HK-2 (cell line): ENCODE measurements at regions not wholly inside any gene's neighbourhood (a gene's known extent, or its start where the extent isn't known, plus 50 kb on each side); places are given as distances from the start of the nearest gene placed in this dataset.
"Not testable (repeated sequence)": the region's sequence is repeated elsewhere in the genome, so short reads cannot be mapped to it uniquely, and the experiment has no call there.

Source experiments
- DNase-seq: peaks from one replicate; pipeline ENCODE4 v3.0.0-alpha.2; 2018; ENCODE audit not compliant: unreplicated experiment

GRCh38 chr20:54742193-54742592, 266.8 kb downstream of the DOK5 start:
- DNase-seq, result no peak

- DNase-seq, result no peak
These were observed 261.0 kb downstream of the DOK5 start for GRCh38 chr20:54736421-54736820.

- no peak for DNase-seq
These were observed 258.3 kb downstream of the DOK5 start for GRCh38 chr20:54733687-54734086.

- DNase-seq, result no peak
These were observed 252.1 kb downstream of the DOK5 start for GRCh38 chr20:54727490-54727889.

GRCh38 chr20:54726687-54727300, 251.4 kb downstream of the DOK5 start:
- no peak for DNase-seq

GRCh38 chr20:54725266-54725665, 249.9 kb downstream of the DOK5 start:
- not testable (repeated sequence) for DNase-seq

- DNase-seq, result no peak
These were observed 248.3 kb downstream of the DOK5 start for GRCh38 chr20:54723723-54724122.

GRCh38 chr20:54717983-54718382, 242.6 kb downstream of the DOK5 start:
- no peak for DNase-seq

GRCh38 chr20:54716790-54717189, 241.4 kb downstream of the DOK5 start:
- DNase-seq, result no peak

GRCh38 chr20:54716174-54716747, 240.9 kb downstream of the DOK5 start:
- no peak for DNase-seq

- no peak for DNase-seq
These were observed 239.4 kb downstream of the DOK5 start for GRCh38 chr20:54714817-54715216.

GRCh38 chr20:54713727-54714126, 238.3 kb downstream of the DOK5 start:
- no peak for DNase-seq

- no peak for DNase-seq
These were observed 235.7 kb downstream of the DOK5 start for GRCh38 chr20:54711071-54711470.

- DNase-seq, result no peak
These were observed 234.9 kb downstream of the DOK5 start for GRCh38 chr20:54710341-54710740.

GRCh38 chr20:54708229-54708628, 232.8 kb downstream of the DOK5 start:
- no peak for DNase-seq

- no peak for DNase-seq
These were observed 232.4 kb downstream of the DOK5 start for GRCh38 chr20:54707801-54708200.

- DNase-seq, result no peak
These were observed 231.2 kb downstream of the DOK5 start for GRCh38 chr20:54706581-54706980.

- no peak for DNase-seq
These were observed 228.7 kb downstream of the DOK5 start for GRCh38 chr20:54704032-54704635.
